K562 (cell line): ENCODE measurements at regions not wholly inside any gene's neighbourhood (a gene's known extent, or its start where the extent isn't known, plus 50 kb on each side); places are given as distances from the start of the nearest gene placed in this dataset.

Experiments
- BHLHE40 ChIP-seq: IDR thresholded peaks from 2 replicates; pipeline ENCODE4 v1.6.1; 2011; ENCODE audit warnings: low read length, improper control_type of control experiment
- BMI1 ChIP-seq: fragments of 150-350 bp; IDR thresholded peaks from 2 replicates; pipeline ENCODE4 v1.6.1; 2014; ENCODE audit warnings: low read length
- CGGBP1 ChIP-seq: fragments of 250-450 bp; sonication (Bioruptor Pico); IDR thresholded peaks from 2 replicates; pipeline ENCODE4 v1.9.0; 2021; ENCODE audit warnings: mild to moderate bottlenecking
- CTCF ChIP-seq, 3 experiments: IDR thresholded peaks in 2 of 3; conservative IDR thresholded peaks in 1 of 3; 2 replicates each; pipeline ENCODE4 v1.5.1; 2011 to 2012; ENCODE audit warnings: low read length in 3 of 3, mild to moderate bottlenecking in 3 of 3, control low read depth in 2 of 3, improper control_type of control experiment in 1 of 3, inconsistent platforms in 1 of 3, low read depth in 1 of 3, mixed read lengths in 1 of 3, moderate library complexity in 1 of 3; ENCODE audit not compliant: insufficient read depth in 2 of 3
- HMGXB4 ChIP-seq: sonication (generic); formaldehyde crosslinking; IDR thresholded peaks from 2 replicates; pipeline ENCODE4 v1.8.1; 2023; ENCODE audit warnings: mild to moderate bottlenecking, missing genetic modification reagents
- MAFF ChIP-seq: IDR thresholded peaks from 2 replicates; pipeline ENCODE4 v1.6.1; 2012; ENCODE audit warnings: low read length, improper control_type of control experiment
- SIN3A ChIP-seq, 2 experiments: fragments of 150-350 bp in 1 of 2; IDR thresholded peaks; 2 replicates each; pipeline ENCODE4 v1.6.1; 2011 to 2016; ENCODE audit warnings: borderline replicate concordance in 2 of 2, low read depth in 2 of 2, low read length in 2 of 2, mild to moderate bottlenecking in 2 of 2, moderate library complexity in 2 of 2; ENCODE audit not compliant: control insufficient read depth in 1 of 2
- TCF7L2 ChIP-seq: fragments of 150-350 bp; IDR thresholded peaks from 2 replicates; pipeline ENCODE4 v1.6.1; 2016; ENCODE audit warnings: low read depth, mild to moderate bottlenecking, low read length, moderate library complexity
- ZBTB7A ChIP-seq: IDR thresholded peaks from 2 replicates; pipeline ENCODE4 v1.6.1; 2011; ENCODE audit warnings: low read depth, mild to moderate bottlenecking, low read length, moderate library complexity, borderline replicate concordance; ENCODE audit not compliant: control insufficient read depth

- TF ChIP-seq BHLHE40 = no peak
- no peak for TF ChIP-seq MAFF
- no peak for TF ChIP-seq ZBTB7A
- no peak for TF ChIP-seq SIN3A (IDR thresholded peaks at IDR 0.05; ENCODE audit: borderline replicate concordance in 2 of 2, control insufficient read depth in 1 of 2, low read depth in 2 of 2, low read length in 2 of 2)
- no peak for TF ChIP-seq CTCF (IDR thresholded peaks at IDR 0.05 in 2 of 3, conservative IDR thresholded peaks at IDR 0.05 in 1 of 3; ENCODE audit: insufficient read depth in 2 of 3, low read depth in 1 of 3, low read length in 3 of 3)
- no peak for TF ChIP-seq HMGXB4 (CRISPR knock-in tag)
- TF ChIP-seq CGGBP1 (CRISPR knock-in tag) = no peak
- no peak for TF ChIP-seq TCF7L2
- TF ChIP-seq BMI1 = no peak
Measured at GRCh38 chrX:63513825-63514568, 162.9 kb upstream of the SPIN4 start.
